CD4-positive, alpha-beta T cell (primary cell): ENCODE measurements at regions not wholly inside any gene's neighbourhood (a gene's known extent, or its start where the extent isn't known, plus 50 kb on each side); places are given as distances from the start of the nearest gene placed in this dataset.
"Not testable (repeated sequence)": the region's sequence is repeated elsewhere in the genome, so short reads cannot be mapped to it uniquely, and the experiment has no call there.

Source experiments
- ATAC-seq: fragments of 200-7000 bp; cut with Tn5 transposase; one replicate; pipeline ENCODE4 v1.10.0; 2022; ENCODE audit warnings: mild to moderate bottlenecking; ENCODE audit not compliant: poor library complexity
- CTCF ChIA-PET: fragments of 350-600 bp; sonication (Branson Sonifier 250); formaldehyde crosslinking; loops from one replicate; lab custom pipeline; 2021; ENCODE audit warnings: antibody characterized with exemption, inconsistent platforms; lab: Charles Lee
- POLR2A ChIA-PET: fragments of 350-600 bp; sonication (Branson Sonifier 250); formaldehyde crosslinking; loops from one replicate; lab custom pipeline; 2021; ENCODE audit warnings: antibody characterized with exemption, inconsistent platforms; lab: Charles Lee
- DNase-seq, 14 experiments: peaks; one replicate each; pipeline ENCODE4 v3.0.0-alpha.2; 2013 to 2020; ENCODE audit warnings: mixed read lengths in 2 of 14
- H3K27ac ChIP-seq, 2 donors: one replicate each; pipeline versions ENCODE4 v1.5.1 to v1.7.0; 2013; ENCODE audit warnings: low read length in 2 of 2, low read depth in 1 of 2, mild to moderate bottlenecking in 1 of 2
- H3K27me3 ChIP-seq, 2 experiments: 1 replicate in 1 of 2; 2 replicates in 1 of 2; pipeline versions ENCODE4 v1.6.1 to v1.7.0; 2013; ENCODE audit warnings: low read length in 2 of 2, control low read depth in 1 of 2, mild to moderate bottlenecking in 1 of 2, moderate library complexity in 1 of 2; ENCODE audit not compliant: insufficient read depth in 2 of 2, control insufficient read depth in 1 of 2
- H3K36me3 ChIP-seq: one replicate; pipeline ENCODE4 v1.6.1; 2013; ENCODE audit warnings: low read length, control low read depth; ENCODE audit not compliant: insufficient read depth
- H3K4me1 ChIP-seq: one replicate; pipeline ENCODE4 v1.6.1; 2013; ENCODE audit warnings: low read length, control low read depth; ENCODE audit not compliant: insufficient read depth
- H3K4me3 ChIP-seq: one replicate; pipeline ENCODE4 v1.5.1; 2013; ENCODE audit warnings: mild to moderate bottlenecking, low read length, moderate library complexity
- H3K9me3 ChIP-seq, 2 experiments: 1 replicate in 1 of 2; 2 replicates in 1 of 2; pipeline versions ENCODE4 v1.6.1 to v1.7.0; 2013; ENCODE audit warnings: low read length in 2 of 2, mild to moderate bottlenecking in 2 of 2, control low read depth in 1 of 2, moderate library complexity in 1 of 2; ENCODE audit not compliant: control insufficient read depth in 1 of 2, insufficient read depth in 1 of 2
- H3K27ac Mint-ChIP-seq: one replicate; pipeline ENCODE4 v1.8.0; 2020; ENCODE audit warnings: mixed read lengths
- H3K27me3 Mint-ChIP-seq: one replicate; pipeline ENCODE4 v1.8.0; 2021; ENCODE audit warnings: mixed read lengths
- H3K36me3 Mint-ChIP-seq: one replicate; pipeline ENCODE4 v1.8.0; 2021; ENCODE audit warnings: low read depth, mixed read lengths
- H3K4me1 Mint-ChIP-seq: one replicate; pipeline ENCODE4 v1.8.0; 2021; ENCODE audit warnings: low read depth, mixed read lengths
- H3K4me3 Mint-ChIP-seq: one replicate; pipeline ENCODE4 v1.8.0; 2020; ENCODE audit warnings: mild to moderate bottlenecking, mixed read lengths
- H3K9me3 Mint-ChIP-seq: one replicate; pipeline ENCODE4 v1.8.0; 2020; ENCODE audit warnings: mixed read lengths
- CTCF ChIP-seq: fragments of 200-600 bp; IDR thresholded peaks from one replicate; pipeline ENCODE4 v1.8.0; 2022; ENCODE audit warnings: antibody characterized with exemption, mild to moderate bottlenecking
- intact Hi-C, 2 experiments: fragments of 100-400 bp; cut with DNase I in 1 of 2; cut with micrococcal nuclease in 1 of 2; formaldehyde crosslinking; loops; one replicate each; pipeline versions ENCODE4 v1.15.1 to v1.9.0; 2023 to 2025; cut with DNase I, micrococcal nuclease

DNA sequence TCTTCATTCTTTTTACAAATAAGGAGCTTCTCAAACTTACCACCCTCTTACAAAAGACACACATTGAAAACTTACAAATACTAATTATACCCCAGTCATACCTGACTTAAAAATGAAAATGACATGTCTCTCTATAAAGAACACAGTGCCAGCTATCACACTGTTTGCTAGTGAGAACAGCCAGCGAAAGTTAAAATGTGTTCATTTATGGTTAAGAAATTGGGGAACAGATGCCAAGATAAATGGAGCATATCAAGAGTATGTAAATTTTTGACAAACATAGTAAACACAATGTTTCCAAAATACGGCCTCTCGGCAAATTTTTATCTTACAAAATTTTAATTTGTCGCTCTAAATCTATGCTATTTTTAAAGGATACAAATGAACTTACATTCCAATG, 1422.9 kb downstream of the KCNT2 start:
- intact Hi-C loops = no loop called here
- Mint-ChIP-seq H3K9me3 (no peaks in the 10 kb centered on the region), H3K27me3 (no peaks in the 10 kb centered on the region), H3K27ac (no peak overlapping the region), H3K36me3 (no peaks in the 10 kb centered on the region), H3K4me3 (no peak overlapping the region), H3K4me1 (no peaks in the 10 kb centered on the region)
- POLR2A ChIA-PET = no interaction called here
- no peak overlapping the region for H3K4me3 ChIP-seq
- no peaks in the 10 kb centered on the region for H3K36me3 ChIP-seq
- no peak for ATAC-seq
- no peaks in the 10 kb centered on the region for H3K4me1 ChIP-seq
- no peak for DNase-seq
- no peaks in the 10 kb centered on the region for H3K9me3 ChIP-seq
- no peaks in the 10 kb centered on the region for H3K27me3 ChIP-seq
- no peak overlapping the region for H3K27ac ChIP-seq
- TF ChIP-seq CTCF = no peak
- CTCF ChIA-PET = no interaction called here

- Mint-ChIP-seq H3K4me1 (no peaks in the 10 kb centered on the region), H3K27me3 (no peaks in the 10 kb centered on the region), H3K9me3 (peaks cover 3% of the 10 kb centered on the region), H3K4me3 (no peak overlapping the region), H3K27ac (no peak overlapping the region), H3K36me3 (no peaks in the 10 kb centered on the region)
- Histone ChIP-seq H3K4me3 (no peak overlapping the region), H3K9me3 (no peaks in the 10 kb centered on the region), H3K27ac (no peak overlapping the region), H3K4me1 (no peaks in the 10 kb centered on the region), H3K36me3 (no peaks in the 10 kb centered on the region), H3K27me3 (no peaks in the 10 kb centered on the region)
- TF ChIP-seq CTCF = no peak
- no peak for DNase-seq
- intact Hi-C loops = no loop called here
- ChIA-PET CTCF (no interaction called here), POLR2A (no interaction called here)
- ATAC-seq = no peak
These were observed 1434.5 kb downstream of the KCNT2 start for GRCh38 chr1:195173753-195174152.

GRCh38 chr1:195159795-195160194, 1448.4 kb downstream of the KCNT2 start:
- H3K4me1 ChIP-seq, DNase-seq, CTCF ChIA-PET, ATAC-seq, H3K4me1 Mint-ChIP-seq, H3K27ac Mint-ChIP-seq, POLR2A ChIA-PET, H3K4me3 ChIP-seq, H3K9me3 Mint-ChIP-seq, H3K27ac ChIP-seq, H3K27me3 Mint-ChIP-seq, H3K9me3 ChIP-seq, H3K4me3 Mint-ChIP-seq, intact Hi-C loops, H3K27me3 ChIP-seq, H3K36me3 ChIP-seq, H3K36me3 Mint-ChIP-seq: not testable (repeated sequence)

DNA sequence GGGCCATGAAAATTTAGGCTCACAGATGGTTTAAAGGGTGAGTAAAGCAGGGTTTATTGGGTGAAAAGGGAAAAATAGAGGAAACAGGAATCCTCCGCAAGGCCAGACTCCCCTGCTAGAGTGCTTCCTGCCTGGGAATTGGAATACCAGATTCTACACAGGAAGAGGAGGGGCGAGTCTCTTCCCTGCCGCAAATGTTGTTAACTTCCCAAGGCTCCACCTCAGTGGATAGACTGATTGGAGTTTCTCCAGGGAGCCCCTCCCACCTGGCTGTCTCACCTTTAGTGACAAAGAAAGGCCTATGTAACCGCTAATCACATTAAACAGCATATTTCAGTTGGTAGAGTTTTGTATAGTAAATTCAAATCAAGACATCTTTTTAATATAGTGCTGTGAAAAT, 1450.1 kb downstream of the KCNT2 start:
- Mint-ChIP-seq H3K4me1 (no peaks in the 10 kb centered on the region), H3K27me3 (no peaks in the 10 kb centered on the region), H3K9me3 (peaks cover 2% of the 10 kb centered on the region), H3K4me3 (no peak overlapping the region), H3K36me3 (no peaks in the 10 kb centered on the region), H3K27ac (no peak overlapping the region)
- Histone ChIP-seq H3K36me3 (no peaks in the 10 kb centered on the region), H3K27ac (no peak overlapping the region), H3K4me1 (no peaks in the 10 kb centered on the region), H3K9me3 (no peaks in the 10 kb centered on the region), H3K27me3 (no peaks in the 10 kb centered on the region), H3K4me3 (no peak overlapping the region)
- POLR2A ChIA-PET = no interaction called here
- ATAC-seq (no peak), DNase-seq (no peak)
- CTCF ChIA-PET = no interaction called here
- intact Hi-C loops = no loop called here
- TF ChIP-seq CTCF = no peak
